Skeletal muscle tissue (tissue), 3 donors: ENCODE measurements at regions not wholly inside any gene's neighbourhood (a gene's known extent, or its start where the extent isn't known, plus 50 kb on each side); places are given as distances from the start of the nearest gene placed in this dataset.

Experiments
- H3K27ac ChIP-seq: one replicate; pipeline ENCODE4 v1.7.0; 2013; ENCODE audit warnings: mild to moderate bottlenecking, low read depth, low read length, inconsistent platforms
- H3K27me3 ChIP-seq, 3 donors: one replicate each; pipeline ENCODE4 v1.7.0; 2013; ENCODE audit warnings: low read length in 3 of 3; ENCODE audit not compliant: control insufficient read depth in 3 of 3, insufficient read depth in 3 of 3
- H3K36me3 ChIP-seq, 3 donors: one replicate each; pipeline ENCODE4 v1.7.0; 2013; ENCODE audit warnings: low read length in 3 of 3; ENCODE audit not compliant: control insufficient read depth in 3 of 3, insufficient read depth in 3 of 3
- H3K4me1 ChIP-seq, 3 donors: one replicate each; pipeline ENCODE4 v1.7.0; 2013; ENCODE audit warnings: low read length in 3 of 3, mild to moderate bottlenecking in 3 of 3; ENCODE audit not compliant: control insufficient read depth in 3 of 3, insufficient read depth in 3 of 3
- H3K4me3 ChIP-seq, 3 donors: one replicate each; pipeline ENCODE4 v1.7.0; 2013; ENCODE audit warnings: low read length in 3 of 3
- H3K9ac ChIP-seq, 3 donors: one replicate each; pipeline ENCODE4 v1.7.0; 2013; ENCODE audit warnings: low read length in 3 of 3, mild to moderate bottlenecking in 3 of 3, moderate library complexity in 2 of 3, low read depth in 1 of 3
- H3K9me3 ChIP-seq, 3 donors: one replicate each; pipeline ENCODE4 v1.7.0; 2013; ENCODE audit warnings: low read length in 3 of 3; ENCODE audit not compliant: control insufficient read depth in 3 of 3
- donor health status: Osteomylitis.

GRCh38 chr7:114822131-114822530 lies 99.8 kb upstream of the MDFIC start:
- peaks cover 0 to 7% (median 4%) of the 10 kb centered on the region in 3 donors for H3K4me1 ChIP-seq
- no peaks in the 10 kb centered on the region for H3K9me3 ChIP-seq
- no peaks in the 10 kb centered on the region for H3K36me3 ChIP-seq
- H3K9ac ChIP-seq = no peak overlapping the region
- H3K4me3 ChIP-seq = no peak overlapping the region
- H3K27ac ChIP-seq = no peak overlapping the region
- no peaks in the 10 kb centered on the region for H3K27me3 ChIP-seq

DNA sequence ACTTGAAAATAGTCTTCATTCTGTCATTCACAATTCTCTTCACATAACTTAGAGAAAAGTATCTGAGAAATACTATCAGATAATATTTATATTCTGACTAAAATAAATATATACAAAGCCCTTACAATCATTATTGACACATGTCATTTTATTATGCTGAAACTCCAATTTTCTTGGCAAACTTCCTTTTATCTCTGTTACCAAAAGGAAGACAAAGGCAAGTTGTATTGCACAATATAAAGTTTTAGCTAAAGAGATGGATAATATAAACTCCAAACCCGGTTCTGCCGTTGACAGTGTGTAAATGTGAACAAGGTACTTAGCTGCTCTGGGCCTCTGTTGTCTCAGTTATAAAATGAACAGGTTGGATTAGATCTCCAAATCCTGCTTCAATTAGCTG lies 99.0 kb upstream of the MDFIC start:
- no peaks in the 10 kb centered on the region for H3K27me3 ChIP-seq
- peaks cover 0 to 7% (median 4%) of the 10 kb centered on the region in 3 donors for H3K4me1 ChIP-seq
- H3K27ac ChIP-seq = no peak overlapping the region
- H3K9me3 ChIP-seq = no peaks in the 10 kb centered on the region
- no peak overlapping the region for H3K4me3 ChIP-seq
- H3K36me3 ChIP-seq = no peaks in the 10 kb centered on the region
- no peak overlapping the region for H3K9ac ChIP-seq

- no peak overlapping the region for H3K9ac ChIP-seq
- no peak overlapping the region for H3K4me3 ChIP-seq
- no peaks in the 10 kb centered on the region for H3K36me3 ChIP-seq
- H3K4me1 ChIP-seq = peaks cover 0 to 7% (median 4%) of the 10 kb centered on the region in 3 donors
- H3K27ac ChIP-seq = no peak overlapping the region
- H3K9me3 ChIP-seq = no peaks in the 10 kb centered on the region
- no peaks in the 10 kb centered on the region for H3K27me3 ChIP-seq
Measured at GRCh38 chr7:114823290-114823689, 98.6 kb upstream of the MDFIC start.

- H3K4me3 ChIP-seq = no peak overlapping the region
- no peak overlapping the region for H3K27ac ChIP-seq
- H3K4me1 ChIP-seq = no peaks in the 10 kb centered on the region
- no peaks in the 10 kb centered on the region for H3K36me3 ChIP-seq
- no peaks in the 10 kb centered on the region for H3K9me3 ChIP-seq
- no peak overlapping the region for H3K9ac ChIP-seq
- H3K27me3 ChIP-seq = no peaks in the 10 kb centered on the region
Measured at GRCh38 chr7:114825423-114825951, 96.4 kb upstream of the MDFIC start.

GRCh38 chr7:114830952-114831351 lies 90.9 kb upstream of the MDFIC start:
- Histone ChIP-seq H3K9ac (no peak overlapping the region), H3K36me3 (no peaks in the 10 kb centered on the region), H3K27me3 (no peaks in the 10 kb centered on the region), H3K4me3 (no peak overlapping the region), H3K9me3 (no peaks in the 10 kb centered on the region), H3K4me1 (no peaks in the 10 kb centered on the region), H3K27ac (no peak overlapping the region)

- Histone ChIP-seq H3K4me1 (no peaks in the 10 kb centered on the region), H3K9ac (no peak overlapping the region)
Measured at GRCh38 chr7:114832906-114833595, 88.8 kb upstream of the MDFIC start.

DNA sequence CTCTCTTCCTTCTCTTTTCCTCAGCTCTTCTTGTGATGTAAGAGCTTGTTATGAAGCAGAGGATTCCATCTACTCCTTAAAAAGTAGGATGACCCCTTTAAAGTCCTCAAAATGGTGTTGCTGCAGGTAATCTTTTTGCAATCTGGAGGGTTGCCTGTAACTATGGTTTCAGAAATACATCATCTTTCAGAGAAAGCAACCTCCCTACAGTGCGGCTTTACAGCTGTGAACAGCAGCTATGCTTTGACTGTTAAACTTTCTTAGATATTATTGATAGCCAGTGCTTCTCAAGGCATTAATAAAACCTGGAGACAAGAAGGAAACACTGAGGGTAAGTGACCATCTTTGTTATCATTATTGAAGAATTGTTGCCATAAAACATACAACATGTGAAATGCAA lies 86.6 kb upstream of the MDFIC start:
- Histone ChIP-seq H3K4me3 (no peak overlapping the region), H3K27ac (no peak overlapping the region), H3K36me3 (no peaks in the 10 kb centered on the region), H3K9me3 (no peaks in the 10 kb centered on the region), H3K9ac (no peak overlapping the region), H3K27me3 (no peaks in the 10 kb centered on the region), H3K4me1 (no peaks in the 10 kb centered on the region)

More at GRCh38 chr7:114832906-114833595, 88.8 kb upstream of the MDFIC start:
- Histone ChIP-seq H3K27ac (no peak overlapping the region), H3K9me3 (no peaks in the 10 kb centered on the region), H3K4me3 (no peak overlapping the region), H3K36me3 (no peaks in the 10 kb centered on the region), H3K27me3 (no peaks in the 10 kb centered on the region)

DNA sequence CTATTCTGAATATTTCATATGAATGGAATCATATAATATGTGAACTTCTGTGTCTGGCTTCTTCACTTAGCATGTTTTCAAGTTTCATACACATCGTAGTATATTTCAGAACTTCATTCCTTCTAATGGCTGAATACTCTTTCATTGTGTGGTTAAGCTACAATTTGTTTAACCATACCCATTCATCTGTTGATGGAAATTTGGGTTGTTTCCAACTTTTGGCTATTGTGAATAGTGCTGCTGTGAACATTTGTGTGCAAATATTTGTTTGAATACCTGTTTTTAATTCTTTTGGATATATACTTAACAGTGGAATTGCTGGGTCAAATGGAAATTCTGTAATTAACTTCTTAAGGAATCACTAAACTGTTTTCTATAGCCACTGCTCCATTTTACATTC lies 86.0 kb upstream of the MDFIC start:
- Histone ChIP-seq H3K9ac (no peak overlapping the region), H3K36me3 (no peaks in the 10 kb centered on the region), H3K4me3 (no peak overlapping the region), H3K27me3 (no peaks in the 10 kb centered on the region), H3K4me1 (no peaks in the 10 kb centered on the region), H3K27ac (no peak overlapping the region), H3K9me3 (no peaks in the 10 kb centered on the region)

DNA sequence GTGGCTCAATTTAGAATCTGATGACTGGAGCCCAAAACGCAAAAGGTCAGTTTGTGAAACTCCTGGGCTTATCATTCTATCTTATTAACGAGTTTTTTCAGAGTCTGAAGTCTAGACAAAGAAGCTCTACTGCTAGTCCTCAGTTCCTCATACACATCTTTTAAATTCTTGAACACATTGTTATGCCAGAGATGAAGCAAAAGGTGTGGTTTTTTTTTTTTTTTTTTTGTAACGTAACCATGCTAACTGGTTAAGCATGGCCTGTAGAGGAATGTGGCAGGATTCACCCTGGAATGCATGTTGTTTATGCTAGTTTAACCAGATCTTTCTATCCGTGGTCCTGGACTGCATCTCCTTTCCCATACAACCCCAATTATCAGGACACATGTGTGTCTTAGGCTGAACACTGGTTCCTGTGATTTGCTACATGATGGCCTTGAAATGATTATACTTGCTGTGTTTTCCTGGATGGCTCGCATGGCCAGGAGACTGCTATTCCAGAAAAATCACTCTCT lies 79.3 kb upstream of the MDFIC start:
- Histone ChIP-seq H3K9me3 (no peaks in the 10 kb centered on the region), H3K27me3 (no peaks in the 10 kb centered on the region), H3K9ac (no peak overlapping the region), H3K4me1 (no peaks in the 10 kb centered on the region), H3K27ac (no peak overlapping the region), H3K4me3 (no peak overlapping the region), H3K36me3 (no peaks in the 10 kb centered on the region)

DNA sequence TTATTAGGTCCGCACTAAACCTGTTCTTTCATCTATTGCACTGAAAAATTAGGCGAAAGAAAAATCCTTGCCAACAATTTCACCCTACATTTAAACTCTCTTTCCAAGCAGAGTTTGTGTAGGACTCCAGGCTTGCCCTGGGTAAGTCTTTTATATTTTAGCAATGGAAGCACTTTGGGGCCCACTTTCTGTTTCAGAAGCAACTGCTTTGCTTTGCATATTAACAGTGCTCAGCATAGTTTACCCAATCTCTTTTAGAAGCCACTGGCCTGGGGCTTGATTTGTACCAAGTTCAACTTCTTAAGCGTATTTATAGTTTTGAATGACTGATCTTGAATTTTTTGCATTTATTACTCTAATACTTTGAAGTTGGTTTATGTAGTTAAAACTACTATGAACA lies 78.8 kb upstream of the MDFIC start:
- Histone ChIP-seq H3K9ac (no peak overlapping the region), H3K27ac (no peak overlapping the region), H3K36me3 (no peaks in the 10 kb centered on the region), H3K4me3 (no peak overlapping the region), H3K27me3 (no peaks in the 10 kb centered on the region), H3K4me1 (no peaks in the 10 kb centered on the region), H3K9me3 (no peaks in the 10 kb centered on the region)
